Suprapubic skin (tissue), 4 donors: ENCODE measurements at regions not wholly inside any gene's neighbourhood (a gene's known extent, or its start where the extent isn't known, plus 50 kb on each side); places are given as distances from the start of the nearest gene placed in this dataset.
"Not testable (repeated sequence)": the region's sequence is repeated elsewhere in the genome, so short reads cannot be mapped to it uniquely, and the experiment has no call there.

Source experiments
- DNase-seq, 2 donors: peaks; one replicate each; pipeline ENCODE4 v3.0.0-alpha.2; 2019; ENCODE audit warnings: low spot score in 2 of 2
- H3K27ac ChIP-seq: fragments of 200-600 bp; sonication (generic); one replicate; pipeline ENCODE4 v1.5.1; 2019
- H3K27me3 ChIP-seq: fragments of 200-600 bp; sonication (generic); one replicate; pipeline ENCODE4 v1.5.1; 2019
- H3K36me3 ChIP-seq: fragments of 200-600 bp; sonication (generic); one replicate; pipeline ENCODE4 v1.5.1; 2019
- H3K4me1 ChIP-seq: fragments of 200-600 bp; sonication (generic); one replicate; pipeline ENCODE4 v1.5.1; 2019
- H3K4me3 ChIP-seq: fragments of 200-600 bp; sonication (generic); one replicate; pipeline ENCODE4 v1.5.1; 2019; ENCODE audit warnings: mild to moderate bottlenecking
- H3K9me3 ChIP-seq: fragments of 200-600 bp; sonication (generic); one replicate; pipeline ENCODE4 v1.5.1; 2019
- EP300 ChIP-seq: sonication (generic); formaldehyde crosslinking; IDR thresholded peaks from one replicate; pipeline ENCODE4 v1.6.1; 2017; ENCODE audit warnings: antibody characterized with exemption
- POLR2A ChIP-seq, 2 donors: fragments of 450-650 bp; IDR thresholded peaks; one replicate each; pipeline ENCODE4 v1.6.1; 2017; ENCODE audit warnings: antibody characterized with exemption in 2 of 2, mild to moderate bottlenecking in 2 of 2, moderate library complexity in 2 of 2
- POLR2AphosphoS5 ChIP-seq, 3 donors: sonication (generic); formaldehyde crosslinking; IDR thresholded peaks; one replicate each; pipeline ENCODE4 v1.6.1; 2017; ENCODE audit warnings: antibody characterized with exemption in 3 of 3
- WGBS: methylation state at CpG from one replicate; pipeline ENCODE4 v1.1.5; 2018; 5-methylcytosine and 5-hydroxymethylcytosine counted together
- TF ChIP-seq, protein P1 (sequence below), 2 donors: fragments of 200-600 bp in 1 of 2; fragments of 450-650 bp in 1 of 2; sonication (generic) in 1 of 2; IDR thresholded peaks; one replicate each; pipeline ENCODE4 v1.5.1; 2016 to 2019; ENCODE audit warnings: antibody characterized with exemption in 2 of 2, mild to moderate bottlenecking in 1 of 2, moderate library complexity in 1 of 2

- no peaks in the 10 kb centered on the region for H3K9me3 ChIP-seq
- no peaks in the 10 kb centered on the region for H3K27me3 ChIP-seq
- DNase-seq = no peak
- H3K27ac ChIP-seq = no peak overlapping the region
- H3K4me1 ChIP-seq = no peaks in the 10 kb centered on the region
- H3K36me3 ChIP-seq = no peaks in the 10 kb centered on the region
- TF ChIP-seq POLR2AphosphoS5 (IDR thresholded peaks at IDR 0.05) = no peak
- TF ChIP-seq, protein P1, sequence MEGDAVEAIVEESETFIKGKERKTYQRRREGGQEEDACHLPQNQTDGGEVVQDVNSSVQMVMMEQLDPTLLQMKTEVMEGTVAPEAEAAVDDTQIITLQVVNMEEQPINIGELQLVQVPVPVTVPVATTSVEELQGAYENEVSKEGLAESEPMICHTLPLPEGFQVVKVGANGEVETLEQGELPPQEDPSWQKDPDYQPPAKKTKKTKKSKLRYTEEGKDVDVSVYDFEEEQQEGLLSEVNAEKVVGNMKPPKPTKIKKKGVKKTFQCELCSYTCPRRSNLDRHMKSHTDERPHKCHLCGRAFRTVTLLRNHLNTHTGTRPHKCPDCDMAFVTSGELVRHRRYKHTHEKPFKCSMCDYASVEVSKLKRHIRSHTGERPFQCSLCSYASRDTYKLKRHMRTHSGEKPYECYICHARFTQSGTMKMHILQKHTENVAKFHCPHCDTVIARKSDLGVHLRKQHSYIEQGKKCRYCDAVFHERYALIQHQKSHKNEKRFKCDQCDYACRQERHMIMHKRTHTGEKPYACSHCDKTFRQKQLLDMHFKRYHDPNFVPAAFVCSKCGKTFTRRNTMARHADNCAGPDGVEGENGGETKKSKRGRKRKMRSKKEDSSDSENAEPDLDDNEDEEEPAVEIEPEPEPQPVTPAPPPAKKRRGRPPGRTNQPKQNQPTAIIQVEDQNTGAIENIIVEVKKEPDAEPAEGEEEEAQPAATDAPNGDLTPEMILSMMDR (IDR thresholded peaks at IDR 0.05) = no peak
- no peak for TF ChIP-seq EP300
- H3K4me3 ChIP-seq = no peak overlapping the region
These were observed 1148.0 kb upstream of the DIAPH2 start for GRCh38 chrX:95536661-95537060.

GRCh38 chrX:95539041-95539440, 1145.6 kb upstream of the DIAPH2 start:
- no peak overlapping the region for H3K27ac ChIP-seq
- no peaks in the 10 kb centered on the region for H3K4me1 ChIP-seq
- no peaks in the 10 kb centered on the region for H3K36me3 ChIP-seq
- H3K27me3 ChIP-seq = no peaks in the 10 kb centered on the region
- no peaks in the 10 kb centered on the region for H3K9me3 ChIP-seq
- 41% methylated on average over 3 of the region's 3 CpGs for WGBS
- no peak overlapping the region for H3K4me3 ChIP-seq
- DNase-seq = no peak
- TF ChIP-seq POLR2A (IDR thresholded peaks at IDR 0.05) = no peak
- TF ChIP-seq, protein P1 (IDR thresholded peaks at IDR 0.05) = no peak
- TF ChIP-seq EP300 = no peak
- TF ChIP-seq POLR2AphosphoS5 (IDR thresholded peaks at IDR 0.05) = no peak

DNA sequence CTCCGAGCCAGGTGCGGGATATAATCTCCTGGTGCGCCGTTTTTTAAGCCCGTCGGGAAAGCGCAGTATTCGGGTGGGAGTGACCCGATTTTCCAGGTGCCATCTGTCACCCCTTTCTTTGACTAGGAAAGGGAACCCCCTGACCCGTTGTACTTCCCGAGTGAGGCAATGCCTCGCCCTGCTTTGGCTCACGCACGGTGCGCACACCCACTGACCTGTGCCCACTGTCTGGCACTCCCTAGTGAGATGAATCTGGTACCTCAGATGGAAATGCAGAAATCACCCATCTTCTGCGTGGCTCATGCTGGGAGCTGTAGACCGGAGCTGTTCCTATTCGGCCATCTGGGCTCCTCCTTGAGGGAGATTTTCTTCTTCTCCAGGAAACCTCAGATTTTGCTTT, 1135.1 kb upstream of the DIAPH2 start:
- H3K4me1 ChIP-seq, H3K36me3 ChIP-seq, DNase-seq, H3K9me3 ChIP-seq, H3K27ac ChIP-seq, H3K27me3 ChIP-seq, H3K4me3 ChIP-seq: not testable (repeated sequence)
- 98% methylated on average over 18 of the region's 18 CpGs for WGBS

GRCh38 chrX:95585321-95585720, 1099.3 kb upstream of the DIAPH2 start:
- H3K27me3 ChIP-seq = no peaks in the 10 kb centered on the region
- TF ChIP-seq EP300 (no peak), POLR2AphosphoS5 (IDR thresholded peaks at IDR 0.05) (no peak), POLR2A (IDR thresholded peaks at IDR 0.05) (no peak)
- TF ChIP-seq, protein P1 (IDR thresholded peaks at IDR 0.05) = no peak
- H3K27ac ChIP-seq = no peak overlapping the region
- no peaks in the 10 kb centered on the region for H3K36me3 ChIP-seq
- WGBS = 92% methylated on average over 2 of the region's 2 CpGs
- DNase-seq = no peak
- H3K9me3 ChIP-seq = no peaks in the 10 kb centered on the region
- H3K4me1 ChIP-seq = no peaks in the 10 kb centered on the region
- H3K4me3 ChIP-seq = no peak overlapping the region

DNA sequence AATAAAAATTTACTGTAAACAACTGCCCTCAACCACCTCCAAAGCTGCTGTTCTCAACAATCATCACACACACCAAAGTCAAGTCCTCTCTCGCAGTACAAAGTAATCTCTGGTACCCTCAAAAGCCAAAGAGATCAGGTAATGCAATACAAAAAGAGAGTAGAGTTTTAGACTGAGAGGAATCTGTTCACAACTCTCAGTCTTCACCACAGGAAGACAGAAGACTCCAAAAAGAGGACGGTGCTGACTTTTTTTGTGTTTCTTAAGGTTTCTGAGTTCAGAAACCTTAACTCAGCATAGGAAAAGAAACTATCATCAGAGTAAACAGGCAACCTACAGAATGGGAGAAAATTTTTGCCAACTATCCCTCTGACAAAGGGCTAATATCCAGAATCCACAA, 1072.3 kb upstream of the DIAPH2 start:
- H3K4me3 ChIP-seq = no peak overlapping the region

DNA sequence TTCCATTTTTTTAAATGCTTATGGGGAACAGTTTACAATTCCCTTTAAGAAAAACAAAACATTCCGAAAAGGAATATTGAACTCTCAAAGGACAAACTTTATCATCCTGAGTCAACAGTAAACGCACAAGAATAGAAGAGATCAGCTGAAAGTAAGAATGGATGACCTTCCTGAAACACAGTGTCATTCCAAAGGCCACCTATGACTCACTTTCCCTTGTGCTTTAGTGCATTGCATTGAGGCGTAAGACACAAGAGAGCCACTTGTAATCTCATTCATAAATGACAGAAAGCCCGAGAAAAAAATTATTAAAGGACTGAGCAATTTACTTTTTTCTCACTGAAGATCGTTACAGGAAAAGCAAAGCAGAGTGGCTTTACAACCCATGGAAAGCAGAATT, 1062.4 kb upstream of the DIAPH2 start:
- H3K4me3 ChIP-seq = no peak overlapping the region
- DNase-seq = no peak
- 78% methylated on average over 5 of the region's 5 CpGs for WGBS
- no peaks in the 10 kb centered on the region for H3K9me3 ChIP-seq
- TF ChIP-seq POLR2AphosphoS5 (IDR thresholded peaks at IDR 0.05) (no peak), EP300 (no peak), POLR2A (IDR thresholded peaks at IDR 0.05) (no peak)
- no peaks in the 10 kb centered on the region for H3K4me1 ChIP-seq
- no peak overlapping the region for H3K27ac ChIP-seq
- H3K27me3 ChIP-seq = no peaks in the 10 kb centered on the region
- no peaks in the 10 kb centered on the region for H3K36me3 ChIP-seq

More for the DNA sequence above, 1072.3 kb upstream of the DIAPH2 start:
- H3K9me3 ChIP-seq = no peaks in the 10 kb centered on the region
- no peaks in the 10 kb centered on the region for H3K27me3 ChIP-seq
- WGBS = 84% methylated on average over 2 of the region's 2 CpGs
- no peak overlapping the region for H3K27ac ChIP-seq
- DNase-seq = no peak
- H3K36me3 ChIP-seq = no peaks in the 10 kb centered on the region
- no peaks in the 10 kb centered on the region for H3K4me1 ChIP-seq
- TF ChIP-seq POLR2A (IDR thresholded peaks at IDR 0.05) (no peak), EP300 (no peak), POLR2AphosphoS5 (IDR thresholded peaks at IDR 0.05) (no peak)
- TF ChIP-seq, protein P1 (IDR thresholded peaks at IDR 0.05) = no peak
